GM12875 (cell line): ENCODE measurements at regions not wholly inside any gene's neighbourhood (a gene's known extent, or its start where the extent isn't known, plus 50 kb on each side); places are given as distances from the start of the nearest gene placed in this dataset.

Source experiments
- H3K4me3 ChIP-seq: one replicate; pipeline ENCODE4 v1.5.1; 2011; ENCODE audit warnings: low read depth, low read length, control low read depth
- TF ChIP-seq, protein P1 (sequence below): IDR thresholded peaks from 2 replicates; pipeline ENCODE4 v1.5.1; 2011; ENCODE audit warnings: low read depth, mild to moderate bottlenecking, control low read depth, inconsistent platforms, low read length, moderate library complexity, borderline replicate concordance; ENCODE audit not compliant: insufficient read depth

- TF ChIP-seq, protein P1, sequence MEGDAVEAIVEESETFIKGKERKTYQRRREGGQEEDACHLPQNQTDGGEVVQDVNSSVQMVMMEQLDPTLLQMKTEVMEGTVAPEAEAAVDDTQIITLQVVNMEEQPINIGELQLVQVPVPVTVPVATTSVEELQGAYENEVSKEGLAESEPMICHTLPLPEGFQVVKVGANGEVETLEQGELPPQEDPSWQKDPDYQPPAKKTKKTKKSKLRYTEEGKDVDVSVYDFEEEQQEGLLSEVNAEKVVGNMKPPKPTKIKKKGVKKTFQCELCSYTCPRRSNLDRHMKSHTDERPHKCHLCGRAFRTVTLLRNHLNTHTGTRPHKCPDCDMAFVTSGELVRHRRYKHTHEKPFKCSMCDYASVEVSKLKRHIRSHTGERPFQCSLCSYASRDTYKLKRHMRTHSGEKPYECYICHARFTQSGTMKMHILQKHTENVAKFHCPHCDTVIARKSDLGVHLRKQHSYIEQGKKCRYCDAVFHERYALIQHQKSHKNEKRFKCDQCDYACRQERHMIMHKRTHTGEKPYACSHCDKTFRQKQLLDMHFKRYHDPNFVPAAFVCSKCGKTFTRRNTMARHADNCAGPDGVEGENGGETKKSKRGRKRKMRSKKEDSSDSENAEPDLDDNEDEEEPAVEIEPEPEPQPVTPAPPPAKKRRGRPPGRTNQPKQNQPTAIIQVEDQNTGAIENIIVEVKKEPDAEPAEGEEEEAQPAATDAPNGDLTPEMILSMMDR = no peak
- H3K4me3 ChIP-seq = no peak overlapping the region
Measured at GRCh38 chr17:65409381-65409780, 152.1 kb downstream of the AXIN2 start.

DNA sequence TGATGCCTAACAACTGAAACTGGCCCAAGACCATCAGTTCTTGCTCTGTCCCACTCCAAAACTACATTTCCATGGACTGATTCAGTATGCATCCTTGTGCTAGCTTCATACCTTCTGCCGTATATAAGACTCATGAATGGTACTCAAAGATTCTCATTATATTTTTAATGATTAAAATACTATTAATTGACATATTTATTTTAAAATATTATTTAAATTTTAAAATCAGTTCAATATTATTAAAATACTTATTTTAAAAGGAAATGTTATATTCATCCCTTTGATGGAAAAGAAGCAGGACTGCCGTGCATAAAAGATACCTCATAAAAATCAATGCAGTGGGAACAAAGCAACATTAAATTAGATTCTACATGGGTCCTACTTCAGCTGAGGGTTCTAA lies 153.4 kb downstream of the AXIN2 start:
- TF ChIP-seq, protein P1 = no peak
- H3K4me3 ChIP-seq = no peak overlapping the region

GRCh38 chr17:65407017-65407416 lies 154.4 kb downstream of the AXIN2 start:
- no peak overlapping the region for H3K4me3 ChIP-seq
- TF ChIP-seq, protein P1 = no peak

DNA sequence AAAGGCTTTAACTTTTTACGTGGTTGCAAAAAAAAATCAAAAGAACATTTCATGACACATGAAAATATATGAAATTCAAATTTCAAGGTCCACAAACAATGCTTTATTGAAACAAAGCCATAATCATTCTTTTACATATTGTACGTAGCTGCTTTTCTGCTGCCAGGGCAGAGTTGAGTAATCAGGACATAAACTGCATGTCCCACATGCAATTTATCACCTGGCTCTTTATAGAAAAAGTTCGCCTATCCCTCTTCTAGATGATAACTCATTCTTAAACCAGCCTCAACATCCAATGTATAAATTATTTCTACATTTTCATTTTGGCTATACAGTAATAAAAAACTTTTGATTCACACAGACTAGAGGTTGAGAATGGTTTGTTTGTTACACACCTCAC lies 154.9 kb downstream of the AXIN2 start:
- TF ChIP-seq, protein P1 = no peak
- no peak overlapping the region for H3K4me3 ChIP-seq

- TF ChIP-seq, protein P1 = no peak
Measured at GRCh38 chr17:65405563-65405962, 155.9 kb downstream of the AXIN2 start.

DNA sequence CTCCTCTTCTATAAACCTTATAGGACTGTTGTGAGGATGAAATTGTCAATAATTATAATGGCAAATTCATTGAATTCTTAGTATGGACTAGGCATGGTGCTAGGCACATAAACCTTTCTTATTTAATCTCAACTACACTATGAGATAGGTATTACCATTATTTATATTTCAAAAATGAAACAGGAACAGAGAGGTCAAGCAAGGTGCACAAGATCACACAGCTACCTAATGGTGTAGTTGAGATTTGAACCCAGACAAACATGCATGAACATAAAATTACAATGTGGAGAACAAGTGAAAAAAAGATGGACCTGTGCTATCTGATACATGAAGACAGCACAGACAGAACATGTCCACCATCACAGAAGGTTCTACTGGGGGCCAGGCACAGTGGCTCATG lies 156.7 kb downstream of the AXIN2 start:
- no peak overlapping the region for H3K4me3 ChIP-seq
- TF ChIP-seq, protein P1 = no peak

More at GRCh38 chr17:65405563-65405962, 155.9 kb downstream of the AXIN2 start:
- H3K4me3 ChIP-seq = no peak overlapping the region

DNA sequence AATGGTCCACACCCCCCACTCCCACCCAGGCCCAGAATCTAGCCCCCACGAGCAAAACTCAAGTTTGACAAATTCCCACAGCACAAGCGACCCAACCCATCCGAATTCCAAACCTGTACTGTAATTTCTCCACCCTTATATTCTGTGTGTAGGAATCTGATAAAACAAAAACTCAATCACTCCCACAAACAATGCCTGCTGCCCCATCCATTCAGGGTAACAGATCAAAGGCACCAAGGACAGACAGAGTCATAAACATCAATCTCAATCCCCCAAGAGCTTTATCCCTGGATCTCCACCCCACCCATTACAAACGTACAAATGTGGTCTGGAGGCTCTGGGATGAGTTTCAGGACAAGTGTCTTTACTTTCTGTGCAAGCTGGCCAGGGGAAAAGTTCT lies 157.8 kb downstream of the AXIN2 start:
- TF ChIP-seq, protein P1 = no peak

More for the DNA sequence above, 157.8 kb downstream of the AXIN2 start:
- no peak overlapping the region for H3K4me3 ChIP-seq
